ENCODE measurements at regions not wholly inside any gene's neighbourhood (a gene's known extent, or its start where the extent isn't known, plus 50 kb on each side); places are given as distances from the start of the nearest gene placed in this dataset.
A peak's percentile ranks its signal among the peaks of the same experiment; 100 is the strongest.

DNA sequence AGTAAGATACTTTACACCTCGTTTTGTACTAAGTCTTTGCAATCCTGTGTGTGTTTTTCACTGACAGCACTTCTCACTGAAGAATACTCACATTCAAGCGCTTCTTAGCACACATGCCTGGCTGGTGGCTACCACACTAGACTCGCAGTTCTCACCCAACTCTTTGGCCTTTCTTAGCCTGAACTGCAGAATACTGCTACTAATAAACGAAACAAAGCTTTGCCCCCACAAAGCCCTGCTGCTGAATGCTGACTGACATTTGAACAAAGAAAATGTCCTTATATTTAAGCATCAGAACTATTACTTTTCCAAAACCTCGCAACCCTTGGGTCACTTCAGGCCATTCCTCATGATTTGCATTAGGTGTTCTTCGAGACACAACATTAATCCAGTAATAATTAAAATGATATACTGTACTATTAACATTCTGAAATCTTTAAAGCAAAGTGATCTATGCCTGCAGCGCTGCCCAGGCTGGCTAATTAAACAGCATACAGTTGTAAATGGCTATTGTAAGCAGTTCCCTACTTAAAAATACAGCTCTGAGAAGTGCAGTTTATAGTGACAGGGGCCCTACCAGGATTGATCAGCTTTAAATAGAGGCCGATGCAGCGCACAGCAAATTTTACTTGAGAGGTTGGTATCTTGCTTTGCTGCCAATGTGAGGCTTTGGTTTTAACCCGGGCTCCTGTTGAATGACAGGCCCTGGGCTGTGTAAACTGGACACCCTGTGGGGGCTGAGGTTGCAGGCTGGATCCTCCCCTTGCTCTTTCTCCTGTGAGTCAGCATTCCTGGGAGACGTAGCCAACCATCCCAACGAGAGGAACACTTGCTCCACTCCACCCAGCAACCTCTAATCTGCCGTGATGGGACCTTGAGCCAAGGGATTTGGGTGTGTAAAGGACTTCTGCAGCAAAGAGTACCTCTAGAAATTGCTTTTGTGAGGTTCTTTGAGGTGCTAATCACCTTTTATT, 899.0 kb downstream of the TFAP2A start:
- TF ChIP-seq, protein P1, sequence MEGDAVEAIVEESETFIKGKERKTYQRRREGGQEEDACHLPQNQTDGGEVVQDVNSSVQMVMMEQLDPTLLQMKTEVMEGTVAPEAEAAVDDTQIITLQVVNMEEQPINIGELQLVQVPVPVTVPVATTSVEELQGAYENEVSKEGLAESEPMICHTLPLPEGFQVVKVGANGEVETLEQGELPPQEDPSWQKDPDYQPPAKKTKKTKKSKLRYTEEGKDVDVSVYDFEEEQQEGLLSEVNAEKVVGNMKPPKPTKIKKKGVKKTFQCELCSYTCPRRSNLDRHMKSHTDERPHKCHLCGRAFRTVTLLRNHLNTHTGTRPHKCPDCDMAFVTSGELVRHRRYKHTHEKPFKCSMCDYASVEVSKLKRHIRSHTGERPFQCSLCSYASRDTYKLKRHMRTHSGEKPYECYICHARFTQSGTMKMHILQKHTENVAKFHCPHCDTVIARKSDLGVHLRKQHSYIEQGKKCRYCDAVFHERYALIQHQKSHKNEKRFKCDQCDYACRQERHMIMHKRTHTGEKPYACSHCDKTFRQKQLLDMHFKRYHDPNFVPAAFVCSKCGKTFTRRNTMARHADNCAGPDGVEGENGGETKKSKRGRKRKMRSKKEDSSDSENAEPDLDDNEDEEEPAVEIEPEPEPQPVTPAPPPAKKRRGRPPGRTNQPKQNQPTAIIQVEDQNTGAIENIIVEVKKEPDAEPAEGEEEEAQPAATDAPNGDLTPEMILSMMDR (IDR thresholded peaks at IDR 0.05; ENCODE audit: low read depth, low read length): no peak
- H3K27me3 ChIP-seq (ENCODE audit: control insufficient read depth, insufficient read depth, low read length): no peaks in the 10 kb centered on the region
- DNase-seq (ENCODE audit: low read depth, low spot score): peak; percentile 18
- H3K27ac ChIP-seq (ENCODE audit: low read depth, low read length): no peak overlapping the region
- ChIA-PET POLR2A (no interaction called here), CTCF (no interaction called here)
- no peak overlapping the region for H3K4me3 ChIP-seq (ENCODE audit: low read depth, low read length)
- H3K9me3 ChIP-seq (ENCODE audit: control insufficient read depth, insufficient read depth, low read length): no peaks in the 10 kb centered on the region

DNA sequence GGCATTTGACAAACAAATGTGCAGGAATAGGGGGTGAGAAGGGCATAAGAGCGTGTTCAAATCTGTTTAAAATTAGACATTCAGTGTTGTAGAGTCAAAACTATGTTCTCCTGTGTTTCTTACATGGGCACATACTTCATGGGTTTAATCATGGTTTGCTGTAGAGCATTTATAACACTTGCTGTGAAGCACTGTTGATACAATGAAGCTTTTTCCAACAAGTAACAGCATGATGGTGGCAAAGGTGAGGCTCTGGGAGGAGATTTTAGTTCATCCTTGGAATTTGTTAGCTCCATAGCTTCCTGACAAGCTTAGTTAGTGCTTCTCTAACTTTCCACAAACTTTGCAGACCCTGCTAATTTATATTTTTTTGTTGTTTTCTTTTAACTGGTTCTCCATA, 900.7 kb downstream of the TFAP2A start:
- Histone ChIP-seq H3K27me3 (ENCODE audit: control insufficient read depth, insufficient read depth, low read length) (no peaks in the 10 kb centered on the region), H3K4me3 (ENCODE audit: low read depth, low read length) (no peak overlapping the region), H3K27ac (ENCODE audit: low read depth, low read length) (no peak overlapping the region), H3K9me3 (ENCODE audit: control insufficient read depth, insufficient read depth, low read length) (no peaks in the 10 kb centered on the region)
- TF ChIP-seq, protein P1 (IDR thresholded peaks at IDR 0.05; ENCODE audit: low read depth, low read length): no peak
- CTCF ChIA-PET: no interaction called here
- POLR2A ChIA-PET: no interaction called here
- DNase-seq (ENCODE audit: low read depth, low spot score): no peak

DNA sequence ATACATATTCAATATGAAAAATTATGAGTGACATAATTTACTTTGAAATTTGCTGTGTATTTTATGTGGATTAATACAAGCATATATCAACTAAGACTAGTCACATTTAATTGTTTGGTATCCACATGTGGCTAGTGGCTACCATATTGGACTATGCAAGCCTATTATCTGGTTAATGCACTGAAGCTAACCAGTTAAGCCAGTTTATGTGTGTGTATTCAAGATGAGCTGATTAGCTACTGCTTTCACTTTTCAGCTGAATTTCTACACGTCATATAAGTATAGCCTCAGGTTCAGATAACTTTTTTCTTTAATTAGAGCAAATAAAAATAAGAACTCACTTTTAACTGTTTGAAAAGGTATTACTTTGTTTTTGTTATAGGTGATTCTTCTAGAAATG, 903.7 kb downstream of the TFAP2A start:
- Histone ChIP-seq H3K9me3 (ENCODE audit: control insufficient read depth, insufficient read depth, low read length) (no peaks in the 10 kb centered on the region), H3K4me3 (ENCODE audit: low read depth, low read length) (no peak overlapping the region), H3K27me3 (ENCODE audit: control insufficient read depth, insufficient read depth, low read length) (no peaks in the 10 kb centered on the region), H3K27ac (ENCODE audit: low read depth, low read length) (no peak overlapping the region)
- DNase-seq (ENCODE audit: low read depth, low spot score): no peak
- ChIA-PET CTCF (no interaction called here), POLR2A (no interaction called here)
- TF ChIP-seq, protein P1 (IDR thresholded peaks at IDR 0.05; ENCODE audit: low read depth, low read length): no peak

DNA sequence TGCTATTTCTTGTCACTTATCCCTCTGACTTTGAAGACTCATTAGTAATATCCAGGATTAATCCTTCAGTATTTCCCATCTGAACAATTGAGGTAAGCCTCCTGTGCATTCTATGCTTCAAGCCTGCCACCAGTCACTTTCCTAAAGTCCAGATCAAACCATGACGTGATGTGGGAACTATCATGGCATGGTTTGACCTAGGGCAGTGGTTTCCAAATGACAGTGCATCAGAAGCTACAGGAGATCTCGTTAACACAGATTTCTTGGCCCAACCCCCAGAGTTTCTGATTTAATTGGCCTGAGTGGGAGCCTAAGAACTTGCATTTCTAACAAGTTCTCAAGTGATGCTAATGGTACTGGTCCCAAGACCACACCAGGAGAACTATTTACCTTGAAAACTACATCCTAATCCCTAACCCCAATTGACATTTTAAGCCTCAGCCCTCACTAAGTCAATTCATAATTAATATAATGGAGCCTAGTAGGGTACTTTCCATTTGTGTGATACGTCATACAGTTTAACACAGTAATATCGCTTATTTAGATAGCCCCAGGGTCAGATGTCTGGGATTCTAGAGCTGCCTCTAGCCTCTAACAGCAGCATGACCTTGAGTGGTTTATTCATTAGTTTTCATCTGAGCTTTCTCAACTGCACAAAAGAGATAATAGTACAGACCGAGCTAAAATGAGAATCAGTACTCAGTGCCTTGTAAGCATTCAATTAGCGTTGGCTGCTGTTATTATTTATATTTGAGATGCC, 907.6 kb downstream of the TFAP2A start:
- no peak overlapping the region for H3K27ac ChIP-seq (ENCODE audit: low read depth, low read length)
- H3K4me3 ChIP-seq (ENCODE audit: low read depth, low read length): no peak overlapping the region
- no peak for DNase-seq (ENCODE audit: low read depth, low spot score)
- CTCF ChIA-PET: no interaction called here
- no peaks in the 10 kb centered on the region for H3K9me3 ChIP-seq (ENCODE audit: control insufficient read depth, insufficient read depth, low read length)
- TF ChIP-seq, protein P1 (IDR thresholded peaks at IDR 0.05; ENCODE audit: low read depth, low read length): no peak
- POLR2A ChIA-PET: no interaction called here
- H3K27me3 ChIP-seq (ENCODE audit: control insufficient read depth, insufficient read depth, low read length): no peaks in the 10 kb centered on the region

DNA sequence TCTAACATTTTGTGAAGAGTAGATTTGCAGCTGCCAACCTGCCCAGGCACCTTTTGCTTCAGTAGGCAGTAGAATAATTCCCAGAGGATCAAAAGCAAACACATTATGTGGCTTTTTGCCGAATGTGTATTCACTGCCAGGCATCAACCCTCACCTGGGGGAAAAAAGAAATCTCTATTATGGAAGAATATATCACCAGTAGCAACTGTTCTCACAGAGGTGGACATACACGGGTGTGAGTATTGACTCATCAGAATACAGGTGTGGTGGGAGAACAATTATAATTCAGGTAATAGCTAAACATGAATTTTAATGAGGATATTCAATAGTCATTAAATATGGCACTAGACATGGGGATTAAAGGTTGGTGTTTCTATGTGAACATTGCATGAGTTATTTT, 910.7 kb downstream of the TFAP2A start:
- H3K9me3 ChIP-seq (ENCODE audit: control insufficient read depth, insufficient read depth, low read length): peaks cover 7% of the 10 kb centered on the region; the same call in 1 of the 2 replicates
- DNase-seq (ENCODE audit: low read depth, low spot score): no peak
- no peak overlapping the region for H3K27ac ChIP-seq (ENCODE audit: low read depth, low read length)
- ChIA-PET CTCF (interaction anchor here (0.6 kb wide), 2 partner anchors 13 to 924 kb away, joined by 3 read pairs; no protein-coding TSS in a partner anchor), POLR2A (no interaction called here)
- H3K4me3 ChIP-seq (ENCODE audit: low read depth, low read length): no peak overlapping the region
- TF ChIP-seq, protein P1 (IDR thresholded peaks at IDR 0.05; ENCODE audit: low read depth, low read length): no peak
- H3K27me3 ChIP-seq (ENCODE audit: control insufficient read depth, insufficient read depth, low read length): no peaks in the 10 kb centered on the region
